Stimulated activated CD8-positive, alpha-beta memory T cell treated with anti-CD3 and anti-CD28 coated beads, Interleukin-12 subunit alpha, Interleukin-12 subunit beta, amount 100 ng/mL, for 24 hours (primary cell): ENCODE measurements at regions not wholly inside any gene's neighbourhood (a gene's known extent, or its start where the extent isn't known, plus 50 kb on each side); places are given as distances from the start of the nearest gene placed in this dataset.
"Not testable (repeated sequence)": the region's sequence is repeated elsewhere in the genome, so short reads cannot be mapped to it uniquely, and the experiment has no call there.

ENCODE experiments used
- DNase-seq: peaks from one replicate; pipeline ENCODE4 v3.0.0-alpha.2; 2020; ENCODE audit errors: extremely low read depth

DNA sequence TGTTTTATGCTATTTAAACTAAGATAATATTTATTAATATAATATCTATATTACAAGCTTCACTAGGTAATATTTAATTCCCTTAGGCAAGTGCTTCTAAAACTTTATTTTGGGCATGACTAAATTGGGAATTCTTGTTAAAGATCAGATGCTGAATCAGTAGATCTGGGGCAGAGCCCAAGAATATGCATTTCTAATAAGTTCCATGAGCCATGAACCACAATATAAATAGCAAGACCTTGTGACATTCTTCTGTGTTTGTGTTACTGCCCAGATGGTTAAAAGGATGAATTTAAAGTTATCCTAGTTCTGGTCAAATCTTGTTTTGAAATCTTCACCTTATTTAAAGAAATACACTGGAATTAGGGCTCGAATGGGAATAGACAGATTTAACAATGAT, 258.4 kb upstream of the CACNA2D1 start:
- DNase-seq: no peak

DNA sequence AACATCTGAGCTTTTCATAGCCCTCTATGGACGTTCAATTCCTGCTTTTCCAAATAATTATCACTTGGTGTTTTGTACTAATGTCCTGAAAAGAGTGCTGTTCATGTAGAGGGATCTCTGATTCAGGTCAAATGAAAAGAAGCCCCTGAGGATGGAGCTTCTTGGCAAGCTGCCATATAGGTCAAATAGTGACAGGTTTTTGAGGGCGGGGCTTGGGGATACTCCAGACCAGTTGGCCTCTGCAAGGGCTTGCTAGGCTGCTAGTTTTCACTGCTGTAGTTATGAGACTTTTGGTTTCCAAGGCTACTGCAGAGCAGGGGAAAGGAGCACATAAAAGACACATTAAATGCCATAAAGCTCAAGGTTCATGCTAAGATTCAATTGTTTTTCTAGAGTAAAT, 257.2 kb upstream of the CACNA2D1 start:
- DNase-seq: no peak

DNA sequence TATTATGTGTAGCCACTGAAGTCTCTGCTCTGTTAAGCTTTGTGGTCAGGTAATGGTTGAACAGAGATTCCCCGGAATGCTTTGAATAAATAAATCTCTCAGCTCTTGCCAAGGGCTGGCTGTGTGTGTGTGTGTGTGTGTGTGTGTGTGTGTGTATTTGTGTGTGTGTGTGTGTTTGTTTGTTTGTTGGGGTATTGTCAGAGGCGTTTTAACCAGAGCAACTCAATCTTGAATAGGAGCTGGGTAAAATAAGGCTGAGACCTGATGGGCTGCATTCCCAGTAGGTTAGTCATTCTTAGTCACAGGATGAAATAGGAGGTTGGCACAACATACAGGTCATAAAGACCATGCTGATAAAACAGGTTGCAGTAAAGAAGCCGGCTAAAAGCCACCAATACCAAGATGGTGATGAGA, 256.2 kb upstream of the CACNA2D1 start:
- no peak for DNase-seq

DNA sequence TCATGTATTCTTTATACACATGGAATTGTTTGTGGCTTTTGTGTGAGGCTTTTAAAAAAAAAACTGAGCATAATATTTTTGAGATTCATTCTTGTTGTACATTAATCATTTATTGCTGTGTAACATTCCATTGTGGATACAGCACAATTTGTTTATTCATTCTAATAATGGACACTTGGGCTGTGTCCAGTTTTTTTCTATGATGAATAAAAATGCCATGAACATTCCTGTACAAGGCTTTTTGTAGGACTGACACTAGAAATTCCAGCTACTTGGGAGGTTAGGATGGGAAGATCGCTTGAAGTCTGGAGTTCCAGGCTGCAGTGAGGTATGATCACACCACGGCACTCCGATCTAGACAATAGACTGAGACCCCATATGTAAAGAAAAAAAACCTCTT, 254.3 kb upstream of the CACNA2D1 start:
- DNase-seq: no peak

DNA sequence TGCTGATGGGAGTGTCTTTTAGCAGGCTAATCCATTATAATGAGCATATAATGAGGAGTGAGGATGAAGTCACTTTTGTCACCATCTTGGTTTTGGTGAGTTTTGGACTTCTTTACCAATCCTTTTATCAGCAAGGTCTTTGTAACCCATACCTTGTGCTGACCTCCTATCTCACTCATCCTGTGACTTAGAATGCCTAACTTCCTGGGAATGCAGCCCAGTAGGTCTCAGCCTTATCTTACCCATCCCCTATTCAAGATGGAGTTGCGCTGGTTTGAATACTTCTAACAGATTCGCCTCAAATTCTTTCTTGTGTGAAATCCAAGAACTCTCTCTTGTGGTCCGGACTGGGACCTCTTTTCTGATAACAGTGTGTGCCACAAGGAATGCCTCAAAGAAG, 253.1 kb upstream of the CACNA2D1 start:
- no peak for DNase-seq

- DNase-seq: no peak
Observed at GRCh38 chr7:82694022-82694421, 250.4 kb upstream of the CACNA2D1 start.

- no peak for DNase-seq
Observed at GRCh38 chr7:82690929-82691328, 247.4 kb upstream of the CACNA2D1 start.

- DNase-seq: no peak
Observed at GRCh38 chr7:82685214-82685613, 241.6 kb upstream of the CACNA2D1 start.

DNA sequence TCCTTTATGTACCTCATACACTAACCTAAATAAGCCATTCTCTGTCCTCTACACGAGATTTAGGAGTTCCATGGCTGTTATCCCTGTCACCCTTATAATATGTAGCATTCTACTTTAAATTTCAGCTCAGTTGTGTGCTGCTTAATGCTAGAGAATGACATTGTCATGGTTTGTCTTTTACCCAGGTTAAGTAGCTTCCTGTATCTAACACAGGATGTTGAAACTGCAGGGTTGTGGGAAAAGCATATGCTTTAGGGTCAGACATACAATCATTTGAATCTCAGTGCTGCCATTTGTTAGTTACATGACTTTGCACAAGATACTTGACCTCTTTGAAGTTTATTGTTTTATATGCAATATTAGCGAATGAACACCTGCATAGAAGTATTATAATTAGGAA, 235.1 kb upstream of the CACNA2D1 start:
- no peak for DNase-seq

GRCh38 chr7:82678259-82678658, 234.7 kb upstream of the CACNA2D1 start:
- DNase-seq: no peak

DNA sequence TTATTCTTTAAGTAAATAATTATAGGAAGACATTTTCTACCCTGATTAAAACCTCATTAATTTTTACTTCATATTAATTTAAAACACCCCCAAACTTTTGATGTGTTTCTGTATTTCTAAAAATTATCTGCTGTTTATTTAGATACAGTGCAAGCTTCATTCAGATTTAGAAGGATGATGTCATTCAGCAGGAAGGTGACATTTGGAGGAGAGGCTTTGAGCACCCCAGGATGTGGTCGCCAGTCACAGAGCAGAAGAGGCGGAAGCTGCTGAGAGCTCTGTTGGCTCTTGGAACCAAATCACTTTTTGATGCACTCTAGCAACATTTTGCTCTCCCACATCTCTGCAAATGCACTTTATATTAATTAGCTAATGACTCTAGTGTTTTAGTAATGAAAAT, 233.9 kb upstream of the CACNA2D1 start:
- no peak for DNase-seq

DNA sequence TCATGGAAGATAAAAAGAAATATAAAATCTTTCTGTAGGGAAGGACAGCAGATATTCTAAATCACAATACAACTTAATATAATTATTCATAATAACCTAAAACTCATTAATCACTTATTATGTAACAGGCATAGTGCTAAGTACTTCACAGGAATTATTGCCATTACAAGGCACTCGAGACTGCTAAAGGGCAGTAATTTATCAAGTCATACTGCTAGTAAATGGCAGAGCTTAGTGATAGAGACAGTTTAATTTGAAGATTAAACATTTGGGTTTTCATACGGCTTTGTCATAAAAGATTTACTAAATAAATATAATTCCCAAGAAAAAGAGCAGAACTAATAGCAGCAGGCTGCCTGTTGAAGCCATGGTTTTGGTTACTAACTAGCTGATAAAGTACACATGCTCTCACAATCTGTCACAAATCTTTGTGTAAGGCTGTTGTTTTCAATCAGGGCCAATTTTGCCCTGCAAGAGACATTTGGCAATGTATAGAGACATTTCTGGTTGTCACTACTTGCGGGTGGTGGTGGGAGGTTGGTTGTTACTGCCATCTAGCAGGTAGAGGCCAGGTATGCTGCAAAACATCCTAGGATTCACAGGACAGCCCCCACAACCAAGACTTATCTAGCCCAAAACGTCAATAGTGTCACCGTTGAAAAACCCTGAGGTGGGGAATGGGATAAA, 233.3 kb upstream of the CACNA2D1 start:
- DNase-seq: no peak

- no peak for DNase-seq
Observed at GRCh38 chr7:82675396-82675795, 231.8 kb upstream of the CACNA2D1 start.

DNA sequence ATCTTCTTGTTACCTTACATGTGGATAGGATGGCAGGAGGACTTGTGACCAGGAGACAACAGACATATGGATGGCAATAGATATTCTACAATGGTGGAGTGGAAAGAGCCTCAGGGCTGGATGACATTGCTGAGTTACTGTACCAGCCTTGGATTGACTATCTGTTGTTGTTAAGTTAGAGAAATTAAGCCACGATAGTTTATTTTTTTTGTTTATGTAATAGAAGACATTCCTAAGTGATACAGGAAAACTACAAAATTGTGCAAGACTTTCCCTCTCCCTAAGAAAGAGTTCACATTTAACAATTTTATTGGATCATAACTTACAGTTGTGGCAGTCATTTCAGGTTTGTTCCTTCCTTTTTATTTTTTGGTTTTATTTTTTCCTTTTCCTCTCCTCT, 230.7 kb upstream of the CACNA2D1 start:
- DNase-seq: no peak

- DNase-seq: no peak
Observed at GRCh38 chr7:82672078-82672477, 228.5 kb upstream of the CACNA2D1 start.

- DNase-seq: no peak
Observed at GRCh38 chr7:82669141-82669540, 225.6 kb upstream of the CACNA2D1 start.

- DNase-seq: no peak
Observed at GRCh38 chr7:82668676-82669075, 225.1 kb upstream of the CACNA2D1 start.

DNA sequence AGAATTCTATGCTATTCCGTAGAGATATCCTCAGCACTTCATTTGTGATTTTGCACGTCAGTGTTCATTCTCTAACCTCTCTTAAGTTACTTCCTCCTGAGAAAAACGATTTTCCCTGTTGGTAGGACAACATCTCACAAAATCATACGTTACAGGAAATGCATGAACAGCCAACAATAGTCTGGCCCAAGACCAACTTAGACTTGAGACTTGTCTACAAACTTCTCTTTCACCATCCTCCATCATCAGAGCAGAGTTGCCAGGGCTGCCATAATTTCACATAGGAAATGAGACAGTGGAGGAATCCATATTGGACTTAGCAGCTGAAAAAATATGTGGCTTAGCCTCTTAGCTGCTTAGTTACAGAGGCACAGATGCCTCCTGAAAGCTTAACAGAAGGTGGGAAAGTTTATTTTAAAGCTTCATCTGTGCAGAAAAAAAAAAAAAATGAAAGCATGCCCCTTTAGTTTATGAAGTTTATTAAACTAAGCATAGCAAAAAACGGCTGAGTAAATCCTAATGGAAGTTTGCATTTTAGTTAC, 222.5 kb upstream of the CACNA2D1 start:
- DNase-seq: no peak

- DNase-seq: no peak
Observed at GRCh38 chr7:82655965-82656364, 212.4 kb upstream of the CACNA2D1 start.

GRCh38 chr7:82650095-82650494, 206.5 kb upstream of the CACNA2D1 start:
- DNase-seq: not testable (repeated sequence)

DNA sequence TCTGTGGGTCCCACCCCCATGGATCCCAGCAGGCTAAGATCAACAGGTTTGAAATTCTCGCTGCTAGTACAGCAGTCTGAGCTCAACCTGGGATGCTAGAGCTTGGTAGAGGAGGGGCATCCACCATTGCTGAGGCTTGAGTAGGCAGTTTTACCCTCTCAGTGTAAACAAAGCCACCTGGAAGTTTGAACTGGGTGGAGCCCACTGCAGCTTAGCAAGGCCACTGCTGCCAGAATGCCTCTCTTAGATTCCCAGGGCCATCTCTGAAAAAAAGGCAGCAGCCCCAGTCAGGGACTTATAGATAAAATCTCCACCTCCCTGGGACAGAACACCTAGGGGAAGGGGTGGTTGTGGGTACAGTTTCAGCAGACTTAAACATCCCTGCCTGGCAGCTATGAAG, 190.0 kb upstream of the CACNA2D1 start:
- no peak for DNase-seq

DNA sequence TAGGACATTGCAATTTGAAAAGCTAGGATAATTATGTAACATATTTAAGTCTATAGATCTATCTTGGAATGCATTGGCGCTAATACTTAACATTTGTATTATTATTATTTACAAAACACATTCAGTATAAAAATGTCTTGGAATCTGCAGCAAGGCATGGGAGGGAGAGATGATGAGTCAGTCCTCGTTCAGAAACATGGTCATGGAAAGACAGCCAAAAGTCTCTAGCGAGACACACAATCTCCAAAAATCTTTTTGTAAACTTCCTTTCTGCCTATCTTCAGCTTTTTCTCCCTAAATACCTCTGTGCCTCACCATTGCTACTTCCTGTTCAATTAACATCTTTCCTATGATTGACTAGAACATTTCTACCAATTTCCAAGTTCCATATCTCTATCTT, 188.4 kb upstream of the CACNA2D1 start:
- no peak for DNase-seq

DNA sequence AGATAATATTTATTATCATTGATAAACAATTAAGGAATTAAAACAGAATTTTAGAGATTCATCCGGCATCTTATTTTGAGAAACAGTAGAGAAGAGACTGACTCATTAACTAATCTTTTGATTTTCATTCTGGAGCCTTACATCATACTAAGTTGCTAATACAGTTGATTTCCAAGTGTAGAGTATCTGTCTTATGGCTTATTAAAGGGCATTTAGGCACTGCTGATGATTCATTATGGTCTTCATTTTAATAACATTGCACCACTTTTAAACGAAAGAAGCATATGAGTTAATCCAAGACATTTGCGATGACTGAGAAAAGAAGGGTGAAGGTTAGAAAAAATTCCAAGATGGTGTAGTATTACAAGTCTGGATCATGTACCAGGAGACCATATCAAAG, 186.0 kb upstream of the CACNA2D1 start:
- no peak for DNase-seq

- no peak for DNase-seq
Observed at GRCh38 chr7:82625377-82625776, 181.8 kb upstream of the CACNA2D1 start.
